ENCODE measurements at regions not wholly inside any gene's neighbourhood (a gene's known extent, or its start where the extent isn't known, plus 50 kb on each side); places are given as distances from the start of the nearest gene placed in this dataset.

GRCh38 chr6:21507811-21508210 lies 85.7 kb upstream of the SOX4 start:
- TF ChIP-seq CTCF (IDR thresholded peaks at IDR 0.05) = no peak
- TF ChIP-seq POLR2A (IDR thresholded peaks at IDR 0.05) = no peak

Data from adrenal gland (tissue), 5 donors.